ENCODE measurements at regions not wholly inside any gene's neighbourhood (a gene's known extent, or its start where the extent isn't known, plus 50 kb on each side); places are given as distances from the start of the nearest gene placed in this dataset.

DNA sequence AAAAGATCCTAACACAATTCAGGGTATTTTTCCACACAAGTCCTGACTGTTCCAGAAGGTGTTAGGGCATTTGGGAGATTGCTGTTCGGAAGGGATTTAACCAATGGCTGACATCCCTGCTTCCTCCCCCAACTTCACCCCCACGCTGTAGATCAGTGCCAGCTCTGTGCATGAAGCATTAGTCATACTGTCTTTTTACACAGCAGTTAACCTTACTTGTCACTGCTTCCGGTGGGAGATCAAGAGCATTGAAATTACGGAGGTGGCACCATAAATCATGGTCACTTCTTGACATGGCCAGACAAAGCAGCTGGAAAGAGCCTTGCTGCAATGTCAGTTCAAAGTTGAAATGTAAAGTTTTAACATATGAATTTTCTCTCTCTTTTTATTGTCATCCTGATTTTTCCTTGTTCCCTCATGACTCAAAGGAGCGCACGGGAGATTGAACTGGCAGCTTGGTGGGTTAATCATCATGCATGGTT lies 70.2 kb downstream of the HRH4 start:
- no peak for DNase-seq
- Mint-ChIP-seq H3K27ac (no peak overlapping the region), H3K9me3 (peaks cover 2% of the 10 kb centered on the region)

DNA sequence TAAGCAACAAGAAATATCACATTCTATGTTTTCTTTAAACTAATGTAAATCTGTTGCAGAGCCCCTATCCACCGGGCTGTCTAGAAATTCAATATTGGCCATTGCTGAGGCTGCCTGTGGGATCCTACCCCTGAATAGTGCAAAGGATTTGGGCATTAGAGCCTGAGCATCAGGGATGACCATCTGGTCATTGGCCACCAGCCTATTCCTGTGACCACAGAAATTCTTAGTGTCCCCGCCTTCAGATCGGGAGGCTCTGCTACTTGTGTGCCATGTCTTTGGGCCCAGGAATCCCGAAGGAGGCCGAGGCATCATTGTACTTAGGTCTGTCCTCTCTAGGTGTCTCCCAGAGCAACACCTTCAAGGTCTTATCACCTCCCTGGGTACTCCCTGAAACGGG lies 73.8 kb downstream of the HRH4 start:
- Mint-ChIP-seq H3K4me1 (ENCODE audit: low read depth) (peaks cover 9% of the 10 kb centered on the region), H3K27me3 (peaks cover 45% of the 10 kb centered on the region), H3K9me3 (peaks cover 2% of the 10 kb centered on the region), H3K36me3 (ENCODE audit: low read depth) (no peaks in the 10 kb centered on the region), H3K4me3 (no peak overlapping the region), H3K27ac (no peak overlapping the region)
- DNase-seq = no peak

More for the DNA sequence above, 70.2 kb downstream of the HRH4 start:
- Mint-ChIP-seq H3K36me3 (ENCODE audit: low read depth) (no peaks in the 10 kb centered on the region), H3K4me3 (no peak overlapping the region), H3K4me1 (ENCODE audit: low read depth) (peaks cover 9% of the 10 kb centered on the region), H3K27me3 (peaks cover 52% of the 10 kb centered on the region)

DNA sequence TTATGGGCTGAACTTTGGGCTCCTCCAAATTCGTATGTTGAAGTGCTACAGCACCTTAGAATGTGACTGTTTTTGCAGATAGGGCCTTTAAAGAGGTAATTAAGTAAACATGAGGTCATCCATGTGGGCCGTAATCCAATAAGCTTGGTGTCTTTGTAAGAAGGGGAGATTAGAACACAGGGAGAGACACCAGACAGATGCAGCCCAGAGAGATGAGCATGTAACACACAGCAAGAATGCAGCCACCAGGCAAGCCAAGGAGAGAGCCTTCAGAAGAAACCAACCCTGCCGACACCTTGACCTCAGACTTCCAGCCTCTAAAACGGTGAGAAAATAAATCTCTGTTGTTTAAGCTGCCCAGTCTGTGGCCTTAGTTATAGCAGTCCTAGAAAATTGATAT lies 74.3 kb downstream of the HRH4 start:
- Mint-ChIP-seq H3K27me3 (peaks cover 40% of the 10 kb centered on the region), H3K36me3 (ENCODE audit: low read depth) (no peaks in the 10 kb centered on the region)

DNA sequence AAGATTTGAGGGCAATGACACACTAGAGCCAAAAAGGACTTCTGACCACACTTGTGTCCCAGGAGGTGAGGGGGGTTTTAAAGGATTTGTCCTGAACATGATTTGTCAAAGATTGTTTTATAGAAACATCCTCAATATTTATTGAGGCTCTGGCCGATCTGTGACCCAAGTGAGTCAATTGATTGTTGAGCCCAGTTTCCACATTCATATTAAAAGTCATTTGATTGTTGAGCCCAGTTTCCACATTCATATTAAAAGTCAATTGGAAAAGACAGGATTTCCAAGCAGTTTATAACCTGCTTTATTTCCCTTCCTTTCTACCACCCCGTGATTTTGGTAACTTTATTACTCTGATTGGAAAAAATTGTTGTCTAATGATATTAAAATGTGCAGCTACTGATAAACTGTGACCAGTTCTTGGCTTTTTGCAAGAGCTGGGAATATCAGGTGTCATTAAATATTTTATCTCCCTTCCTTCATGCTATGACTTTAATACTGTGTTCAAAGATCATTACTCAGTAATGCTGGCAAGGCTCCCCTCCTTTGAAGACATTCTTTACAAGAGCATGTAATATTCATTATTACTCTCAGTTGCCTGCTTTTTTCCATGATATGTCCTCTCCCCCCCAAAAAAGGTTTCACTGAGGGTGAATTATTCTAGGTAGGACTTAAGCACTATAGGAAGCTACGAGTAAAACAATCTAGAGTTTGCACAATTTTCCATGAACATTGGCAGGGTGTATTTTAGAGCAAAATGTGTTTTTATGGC lies 75.3 kb downstream of the HRH4 start:
- H3K27me3 Mint-ChIP-seq = peaks cover 34% of the 10 kb centered on the region
- H3K27ac Mint-ChIP-seq = no peak overlapping the region
- H3K36me3 Mint-ChIP-seq (ENCODE audit: low read depth) = no peaks in the 10 kb centered on the region

More for the DNA sequence above, 74.3 kb downstream of the HRH4 start:
- H3K4me1 Mint-ChIP-seq (ENCODE audit: low read depth) = peaks cover 9% of the 10 kb centered on the region
- H3K4me3 Mint-ChIP-seq = no peak overlapping the region
- H3K27ac Mint-ChIP-seq = no peak overlapping the region
- DNase-seq = no peak
- peaks cover 2% of the 10 kb centered on the region for H3K9me3 Mint-ChIP-seq

DNA sequence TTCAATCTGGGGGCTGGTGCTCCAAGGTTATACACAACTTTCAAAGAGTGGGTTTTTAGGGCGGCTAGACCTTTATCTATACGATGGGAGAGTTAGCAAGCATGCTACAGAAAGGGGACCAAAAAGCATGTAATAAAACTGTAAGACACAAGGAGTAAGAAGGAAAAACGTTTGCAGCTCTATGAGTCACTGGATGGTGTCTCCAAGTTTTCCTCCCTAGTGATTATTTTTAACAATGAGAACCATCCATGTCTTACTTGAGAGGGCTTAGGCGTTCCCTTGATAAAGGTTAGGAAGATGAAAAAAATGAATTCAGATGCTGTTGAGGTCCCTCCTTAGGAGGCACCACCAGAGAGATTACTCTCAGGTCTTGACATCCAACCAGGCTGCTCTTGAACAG lies 75.9 kb downstream of the HRH4 start:
- Mint-ChIP-seq H3K27me3 (peaks cover 29% of the 10 kb centered on the region), H3K4me1 (ENCODE audit: low read depth) (no peaks in the 10 kb centered on the region), H3K4me3 (no peak overlapping the region), H3K36me3 (ENCODE audit: low read depth) (no peaks in the 10 kb centered on the region), H3K9me3 (peaks cover 2% of the 10 kb centered on the region), H3K27ac (no peak overlapping the region)
- DNase-seq = no peak

More for the DNA sequence above, 75.3 kb downstream of the HRH4 start:
- DNase-seq = no peak
- H3K4me3 Mint-ChIP-seq = no peak overlapping the region
- H3K4me1 Mint-ChIP-seq (ENCODE audit: low read depth) = peaks cover 3% of the 10 kb centered on the region
- H3K9me3 Mint-ChIP-seq = peaks cover 2% of the 10 kb centered on the region

DNA sequence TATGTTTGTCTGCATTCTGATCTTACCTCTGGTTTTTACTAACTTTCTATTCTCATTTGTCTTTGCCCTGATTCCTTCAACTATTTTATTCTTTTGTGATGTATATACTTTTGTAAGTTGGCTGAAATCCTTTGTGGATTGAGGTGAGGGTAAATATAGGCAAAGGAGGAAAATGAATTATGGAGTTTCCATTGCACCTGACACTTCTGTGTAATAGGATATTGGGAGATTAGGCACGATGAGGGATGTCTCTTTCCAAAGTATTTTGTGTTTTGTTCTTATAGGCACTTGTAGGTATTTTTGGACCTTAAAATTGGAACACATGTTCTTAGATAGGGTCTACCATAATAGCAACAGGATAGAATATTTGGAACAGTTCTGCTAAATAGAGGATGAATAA lies 76.4 kb downstream of the HRH4 start:
- Mint-ChIP-seq H3K27ac (no peak overlapping the region), H3K4me3 (no peak overlapping the region), H3K36me3 (ENCODE audit: low read depth) (no peaks in the 10 kb centered on the region), H3K9me3 (peaks cover 2% of the 10 kb centered on the region), H3K4me1 (ENCODE audit: low read depth) (no peaks in the 10 kb centered on the region), H3K27me3 (peaks cover 24% of the 10 kb centered on the region)
- no peak for DNase-seq

DNA sequence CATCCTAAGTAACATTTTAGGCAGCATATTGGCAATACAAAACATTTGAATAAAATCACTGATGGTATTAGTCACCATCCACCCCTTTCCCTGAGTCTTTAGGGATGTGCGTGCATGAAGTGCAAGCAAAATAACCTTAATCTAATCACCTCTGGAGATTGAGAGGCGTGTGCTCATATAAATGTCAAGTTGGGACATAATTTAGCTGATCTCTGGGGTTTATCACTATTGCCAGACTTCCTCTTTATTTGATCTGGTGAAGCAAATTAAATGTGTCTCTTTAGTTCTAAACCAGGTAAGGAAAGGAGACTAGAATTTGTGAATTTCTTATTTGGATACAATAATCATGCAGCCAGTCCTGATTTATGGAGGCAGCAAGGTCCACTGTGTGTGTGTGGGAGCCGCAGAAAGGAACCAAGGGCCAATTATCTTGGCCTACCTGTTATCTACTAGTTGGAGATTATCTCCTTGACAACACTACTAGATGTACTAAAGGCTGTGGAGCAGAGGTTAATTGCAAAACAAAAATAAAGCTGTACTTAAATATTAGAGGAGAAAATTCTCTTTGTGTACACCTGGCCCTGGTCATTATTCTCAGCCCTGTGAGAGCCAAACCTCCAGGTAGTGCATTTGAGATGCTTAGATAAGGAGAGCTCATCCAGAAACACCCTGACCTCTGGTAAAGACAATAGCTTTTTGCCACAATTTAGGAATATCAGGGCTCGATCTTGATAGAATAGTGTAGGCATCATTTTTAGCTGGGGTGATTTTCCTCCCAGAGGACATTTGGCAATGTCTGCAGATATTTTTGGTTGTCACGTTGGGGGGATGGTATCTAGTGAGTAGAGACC lies 78.2 kb downstream of the HRH4 start:
- H3K27ac Mint-ChIP-seq = no peak overlapping the region
- peaks cover 11% of the 10 kb centered on the region for H3K27me3 Mint-ChIP-seq
- no peaks in the 10 kb centered on the region for H3K9me3 Mint-ChIP-seq
- no peak overlapping the region for H3K4me3 Mint-ChIP-seq
- no peak for DNase-seq
- no peaks in the 10 kb centered on the region for H3K36me3 Mint-ChIP-seq (ENCODE audit: low read depth)
- no peaks in the 10 kb centered on the region for H3K4me1 Mint-ChIP-seq (ENCODE audit: low read depth)

DNA sequence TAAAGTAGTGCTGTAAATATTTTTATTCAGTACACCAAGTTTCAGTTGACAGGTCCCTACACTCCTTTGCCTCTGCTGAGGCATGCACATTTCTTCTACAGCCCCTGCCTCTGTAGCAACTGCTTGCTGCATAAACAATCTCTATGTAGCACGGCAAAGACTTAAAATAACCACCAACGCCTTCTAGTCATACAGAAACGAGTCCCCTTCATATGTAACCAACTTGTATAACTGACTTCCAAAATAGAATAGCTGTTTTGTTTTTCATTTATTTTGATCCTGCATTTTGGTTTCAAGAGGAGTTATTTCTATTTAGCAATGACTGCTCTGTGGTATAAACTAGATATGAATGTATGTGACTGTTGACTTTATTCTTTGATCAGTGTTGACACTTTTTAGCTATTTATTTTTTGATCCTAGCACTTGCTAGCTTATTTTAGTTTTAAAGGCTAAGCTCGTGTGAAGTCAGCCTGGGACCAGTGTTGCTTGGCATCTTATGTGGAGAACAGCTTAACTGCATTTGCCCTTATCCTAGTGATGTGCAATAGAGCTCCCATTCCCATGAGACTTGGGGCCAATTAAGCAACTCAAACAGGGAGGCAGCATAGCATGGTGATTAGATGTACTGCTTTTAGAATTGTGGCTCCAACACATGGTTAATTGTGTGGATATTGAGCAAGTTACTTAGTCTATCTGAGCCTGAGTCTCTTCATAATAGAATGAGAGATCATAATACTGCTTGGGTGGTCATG lies 79.6 kb downstream of the HRH4 start:
- no peak overlapping the region for H3K27ac Mint-ChIP-seq
- H3K36me3 Mint-ChIP-seq (ENCODE audit: low read depth) = no peaks in the 10 kb centered on the region
- no peaks in the 10 kb centered on the region for H3K4me1 Mint-ChIP-seq (ENCODE audit: low read depth)
- no peak for DNase-seq
- no peaks in the 10 kb centered on the region for H3K9me3 Mint-ChIP-seq
- H3K4me3 Mint-ChIP-seq = no peak overlapping the region
- peaks cover 8% of the 10 kb centered on the region for H3K27me3 Mint-ChIP-seq

DNA sequence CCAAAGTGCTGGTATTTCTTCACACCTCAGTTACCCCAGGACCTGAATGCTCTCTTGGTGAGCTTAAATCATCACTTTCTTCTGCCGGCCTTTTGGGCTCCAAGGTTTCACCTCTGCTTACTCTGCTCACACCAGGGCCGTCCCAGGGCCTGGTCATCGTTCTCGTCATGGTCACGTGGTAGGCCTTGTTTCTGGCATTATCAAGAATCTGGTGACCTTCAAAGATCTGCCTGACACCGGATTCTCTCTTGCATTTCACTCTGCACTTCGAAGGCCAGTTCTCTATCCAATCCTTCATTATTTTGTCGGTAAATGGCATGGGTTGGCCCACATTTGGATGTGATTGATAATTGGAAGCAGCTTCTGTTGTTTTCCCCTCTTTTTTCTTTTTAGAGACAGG lies 80.5 kb downstream of the HRH4 start:
- H3K27ac Mint-ChIP-seq = no peak overlapping the region
- no peaks in the 10 kb centered on the region for H3K4me1 Mint-ChIP-seq (ENCODE audit: low read depth)
- no peak for DNase-seq
- no peaks in the 10 kb centered on the region for H3K36me3 Mint-ChIP-seq (ENCODE audit: low read depth)
- H3K4me3 Mint-ChIP-seq = no peak overlapping the region
- peaks cover 8% of the 10 kb centered on the region for H3K27me3 Mint-ChIP-seq
- H3K9me3 Mint-ChIP-seq = no peaks in the 10 kb centered on the region

DNA sequence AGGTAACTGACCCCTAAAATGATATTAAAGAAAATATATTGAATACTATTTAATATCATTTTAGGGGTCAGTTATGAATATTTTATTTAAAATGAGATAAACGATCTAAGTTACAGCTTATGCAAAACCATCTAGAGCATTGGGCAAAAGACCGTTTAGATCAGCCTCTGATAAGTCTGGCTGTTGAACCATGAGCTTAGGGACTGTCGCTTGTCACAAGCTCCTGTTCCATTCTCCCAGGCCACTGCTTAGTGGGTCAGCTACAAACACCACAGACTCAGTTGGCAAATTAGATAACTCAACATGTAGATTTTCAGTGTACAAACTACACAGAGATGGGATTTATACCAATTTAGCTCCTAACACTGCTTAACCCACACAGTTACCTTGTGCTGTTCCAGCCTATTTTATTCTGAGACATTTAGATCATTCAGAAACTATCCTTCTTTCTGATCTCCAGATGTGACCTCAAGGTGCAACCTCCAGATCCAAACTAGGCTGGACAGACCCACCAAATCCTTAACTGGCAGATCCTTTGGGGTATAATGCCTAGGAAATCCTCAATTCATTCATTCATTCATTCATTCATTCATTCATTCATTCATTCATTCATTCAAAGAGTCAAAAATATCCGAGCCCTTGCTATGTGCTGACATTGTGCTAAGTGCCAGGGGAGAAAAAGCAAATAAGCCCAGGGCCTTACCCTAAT lies 82.8 kb downstream of the HRH4 start:
- no peaks in the 10 kb centered on the region for H3K36me3 Mint-ChIP-seq (ENCODE audit: low read depth)
- no peaks in the 10 kb centered on the region for H3K9me3 Mint-ChIP-seq
- H3K27me3 Mint-ChIP-seq = peaks cover 4% of the 10 kb centered on the region
- H3K27ac Mint-ChIP-seq = no peak overlapping the region
- H3K4me3 Mint-ChIP-seq = no peak overlapping the region
- H3K4me1 Mint-ChIP-seq (ENCODE audit: low read depth) = no peaks in the 10 kb centered on the region
- DNase-seq = no peak

DNA sequence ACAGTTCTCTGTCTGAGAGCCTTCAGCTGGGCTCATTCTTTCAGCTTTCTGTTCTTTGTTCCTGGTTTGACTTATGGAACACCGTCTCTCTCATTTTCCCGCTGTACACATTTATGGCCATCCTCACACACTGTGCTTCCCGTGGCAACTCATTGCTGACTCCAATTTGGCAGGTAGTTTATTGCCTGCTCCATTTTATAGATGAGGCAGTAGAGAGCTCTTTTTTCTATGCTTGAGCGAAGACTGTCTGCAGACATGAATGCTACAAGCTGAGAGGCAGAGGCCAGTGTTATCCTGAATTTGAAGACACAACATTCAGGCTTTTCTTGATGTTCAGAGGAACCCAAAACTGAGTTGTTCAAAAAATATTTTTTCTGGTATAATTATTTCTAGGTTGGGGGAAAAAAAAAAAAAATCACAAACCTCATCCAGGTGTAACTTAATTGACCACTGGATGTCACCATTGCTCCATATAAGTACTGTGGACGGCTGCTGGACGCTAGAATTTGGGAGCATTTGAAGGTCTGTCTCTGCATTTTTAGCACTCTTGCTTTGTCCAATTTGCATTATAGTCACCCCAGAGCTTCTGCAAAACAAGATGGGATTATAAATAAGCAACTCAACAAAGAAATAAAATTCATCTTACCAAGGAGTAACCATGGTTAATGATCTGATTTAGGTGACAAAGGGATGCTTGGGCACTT lies 83.5 kb downstream of the HRH4 start:
- DNase-seq = no peak
- H3K27ac Mint-ChIP-seq = no peak overlapping the region
- no peaks in the 10 kb centered on the region for H3K36me3 Mint-ChIP-seq (ENCODE audit: low read depth)
- H3K4me1 Mint-ChIP-seq (ENCODE audit: low read depth) = no peaks in the 10 kb centered on the region
- no peaks in the 10 kb centered on the region for H3K9me3 Mint-ChIP-seq
- peaks cover 2% of the 10 kb centered on the region for H3K27me3 Mint-ChIP-seq
- H3K4me3 Mint-ChIP-seq = no peak overlapping the region

DNA sequence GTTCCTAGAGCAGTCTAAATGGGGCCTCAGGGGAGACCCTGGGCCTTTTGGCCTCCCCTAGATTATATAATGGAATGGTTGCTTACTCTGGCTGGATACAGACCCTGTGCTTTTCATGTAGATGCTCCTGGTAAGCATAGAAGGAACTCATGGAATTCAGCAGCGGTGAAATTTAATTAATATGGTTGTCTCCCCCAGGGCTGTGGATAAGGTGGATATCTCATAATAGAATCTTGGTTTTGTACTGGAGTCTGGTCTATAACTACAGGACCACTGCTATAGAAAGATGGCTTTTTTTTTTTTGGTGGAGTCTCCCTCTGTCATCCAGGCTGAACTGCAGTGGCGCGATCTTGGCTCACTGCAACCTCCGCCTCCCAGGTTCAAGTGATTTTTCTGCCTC lies 84.5 kb downstream of the HRH4 start:
- H3K36me3 Mint-ChIP-seq (ENCODE audit: low read depth) = no peaks in the 10 kb centered on the region

DNA sequence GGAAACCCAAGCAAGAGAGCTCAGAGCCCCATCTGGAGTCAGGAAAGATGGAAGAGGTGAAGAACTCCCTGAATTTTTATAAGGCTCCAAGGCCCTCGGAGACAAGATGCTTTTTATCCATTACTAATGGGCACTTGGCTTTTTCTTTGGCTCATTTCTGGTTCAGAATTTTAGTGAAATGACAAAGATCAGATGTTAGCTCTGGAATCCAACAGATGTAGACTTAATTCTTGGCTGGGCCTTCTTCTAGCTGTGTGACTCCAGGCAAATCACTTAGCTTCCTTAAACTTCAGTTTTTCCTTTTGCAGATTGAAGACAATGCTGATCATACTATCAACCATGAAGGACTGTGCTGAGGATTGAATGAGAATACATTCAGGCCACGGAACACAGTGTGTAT lies 85.2 kb downstream of the HRH4 start:
- H3K9me3 Mint-ChIP-seq = no peaks in the 10 kb centered on the region
- no peaks in the 10 kb centered on the region for H3K36me3 Mint-ChIP-seq (ENCODE audit: low read depth)
- no peak overlapping the region for H3K4me3 Mint-ChIP-seq
- H3K27me3 Mint-ChIP-seq = peaks cover 2% of the 10 kb centered on the region
- no peak overlapping the region for H3K27ac Mint-ChIP-seq
- no peak for DNase-seq
- H3K4me1 Mint-ChIP-seq (ENCODE audit: low read depth) = no peaks in the 10 kb centered on the region

More for the DNA sequence above, 84.5 kb downstream of the HRH4 start:
- no peak for DNase-seq
- Mint-ChIP-seq H3K4me1 (ENCODE audit: low read depth) (no peaks in the 10 kb centered on the region), H3K9me3 (no peaks in the 10 kb centered on the region), H3K4me3 (no peak overlapping the region), H3K27me3 (peaks cover 2% of the 10 kb centered on the region), H3K27ac (no peak overlapping the region)
